DND-41 (cell line): ENCODE measurements at regions not wholly inside any gene's neighbourhood (a gene's known extent, or its start where the extent isn't known, plus 50 kb on each side); places are given as distances from the start of the nearest gene placed in this dataset.

ENCODE experiments used
- ATAC-seq: fragments of 200-7000 bp; cut with Tn5 transposase; 3 replicates; pipeline ENCODE4 v1.9.1; 2021; ENCODE audit warnings: low read depth; ENCODE audit not compliant: insufficient read depth
- DNase-seq: peaks from one replicate; pipeline ENCODE4 v3.0.0-alpha.2; 2020
- H2AFZ ChIP-seq: 2 replicates; pipeline ENCODE4 v1.6.0; 2012; ENCODE audit warnings: low read depth, low read length
- H3K27ac ChIP-seq: 2 replicates; pipeline ENCODE4 v1.5.1; 2012; ENCODE audit warnings: low read length, inconsistent platforms
- H3K27me3 ChIP-seq: fragments of 200-600 bp; sonication (generic); 2 replicates; pipeline ENCODE4 v1.6.0; 2012; ENCODE audit warnings: low read length, mild to moderate bottlenecking, inconsistent platforms; ENCODE audit not compliant: insufficient read depth, poor library complexity
- H3K36me3 ChIP-seq: 2 replicates; pipeline ENCODE4 v1.5.1; 2012; ENCODE audit warnings: low read length, inconsistent platforms; ENCODE audit not compliant: insufficient read depth
- H3K4me1 ChIP-seq: 2 replicates; pipeline ENCODE4 v1.5.1; 2012; ENCODE audit warnings: mild to moderate bottlenecking, low read length; ENCODE audit not compliant: insufficient read depth
- H3K4me2 ChIP-seq: 2 replicates; pipeline ENCODE4 v1.6.0; 2012; ENCODE audit warnings: mild to moderate bottlenecking, moderate library complexity, low read length, inconsistent platforms; ENCODE audit not compliant: insufficient read depth
- H3K4me3 ChIP-seq, 2 experiments: fragments of 200-600 bp in 1 of 2; shearing (Covaris generic) in 1 of 2; 2 replicates each; pipeline ENCODE4 v1.5.1; 2012 to 2016; ENCODE audit warnings: inconsistent platforms in 2 of 2, low read length in 2 of 2, mild to moderate bottlenecking in 2 of 2, low read depth in 1 of 2, moderate library complexity in 1 of 2
- H3K79me2 ChIP-seq: 2 replicates; pipeline ENCODE4 v1.6.0; 2012; ENCODE audit warnings: low read length, inconsistent platforms; ENCODE audit not compliant: insufficient read depth
- H3K9ac ChIP-seq: 2 replicates; pipeline ENCODE4 v1.6.0; 2012; ENCODE audit warnings: low read depth, mild to moderate bottlenecking, inconsistent platforms, low read length, moderate library complexity
- H3K9me3 ChIP-seq: 2 replicates; pipeline ENCODE4 v1.5.1; 2012; ENCODE audit warnings: low read length, moderate library complexity, mild to moderate bottlenecking, inconsistent platforms; ENCODE audit not compliant: insufficient read depth, severe bottlenecking
- H4K20me1 ChIP-seq: 2 replicates; pipeline ENCODE4 v1.6.0; 2012; ENCODE audit warnings: low read length; ENCODE audit not compliant: insufficient read depth
- CTCF ChIP-seq: IDR thresholded peaks from 2 replicates; pipeline ENCODE4 v1.5.1; 2012; ENCODE audit warnings: borderline replicate concordance, low read length, moderate library complexity, mild to moderate bottlenecking; ENCODE audit not compliant: poor library complexity, severe bottlenecking; ENCODE audit errors: extremely low read depth
- EZH2 ChIP-seq: IDR thresholded peaks from 3 replicates; pipeline ENCODE4 v1.6.1; 2012; ENCODE audit warnings: borderline replicate concordance, low read depth, mild to moderate bottlenecking, moderate library complexity, low read length, inconsistent platforms; ENCODE audit not compliant: severe bottlenecking

DNA sequence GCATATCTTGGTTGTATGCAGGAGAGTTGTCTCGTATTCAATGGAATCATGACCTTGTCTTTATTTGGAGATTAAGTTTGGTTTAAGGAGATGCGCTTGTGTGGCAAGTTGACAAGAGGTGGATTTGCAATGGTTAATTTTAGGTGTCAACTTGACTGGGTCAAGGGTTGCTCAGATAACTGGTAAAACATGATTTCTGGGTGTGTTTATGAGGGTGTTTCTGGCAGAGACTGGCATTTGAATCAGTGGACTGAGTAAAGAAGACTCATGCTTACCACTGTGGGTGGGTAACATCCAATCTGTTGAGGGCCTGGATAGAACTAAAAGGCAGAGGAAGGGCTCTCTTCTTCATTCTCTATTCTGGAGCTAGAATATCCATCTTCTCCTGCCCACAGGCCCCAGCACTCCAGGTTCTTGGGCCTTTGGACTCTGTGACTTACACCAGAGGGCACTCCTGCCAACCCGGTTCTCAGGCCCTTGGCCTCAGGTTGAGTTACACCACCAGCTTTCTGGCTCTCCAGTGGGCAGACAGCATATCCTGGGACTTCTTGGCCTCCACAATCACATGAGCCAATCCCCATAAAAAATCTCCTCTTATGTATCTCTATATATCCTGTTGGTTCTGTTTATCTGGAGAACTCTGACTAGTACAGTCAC is 141.5 kb upstream of the ARID2 start:
- H2AFZ ChIP-seq = no peak overlapping the region
- H3K27ac ChIP-seq = no peak overlapping the region
- no peaks in the 10 kb centered on the region for H3K4me1 ChIP-seq
- no peak overlapping the region for H3K4me2 ChIP-seq
- H3K36me3 ChIP-seq = no peaks in the 10 kb centered on the region
- TF ChIP-seq CTCF (no peak), EZH2 (no peak)
- H3K79me2 ChIP-seq = no peaks in the 10 kb centered on the region
- DNase-seq = no peak
- no peak; the same call in 2 of the 3 replicates for ATAC-seq
- H3K9me3 ChIP-seq = peaks cover 2% of the 10 kb centered on the region
- no peak overlapping the region for H3K9ac ChIP-seq
- no peaks in the 10 kb centered on the region for H3K27me3 ChIP-seq
- H3K4me3 ChIP-seq = no peak overlapping the region
- H4K20me1 ChIP-seq = no peaks in the 10 kb centered on the region

GRCh38 chr12:45590646-45591045 is 138.9 kb upstream of the ARID2 start:
- H2AFZ ChIP-seq = no peak overlapping the region
- no peak overlapping the region for H3K4me3 ChIP-seq
- H3K4me1 ChIP-seq = no peaks in the 10 kb centered on the region
- H3K27me3 ChIP-seq = no peaks in the 10 kb centered on the region
- peaks cover 2% of the 10 kb centered on the region for H3K9me3 ChIP-seq
- no peaks in the 10 kb centered on the region for H3K79me2 ChIP-seq
- TF ChIP-seq CTCF = no peak
- no peak for TF ChIP-seq EZH2
- no peak overlapping the region for H3K9ac ChIP-seq
- H3K36me3 ChIP-seq = no peaks in the 10 kb centered on the region
- H3K4me2 ChIP-seq = no peak overlapping the region
- ATAC-seq = no peak
- no peak overlapping the region for H3K27ac ChIP-seq
- H4K20me1 ChIP-seq = no peaks in the 10 kb centered on the region
- DNase-seq = no peak

GRCh38 chr12:45591635-45592034 is 137.9 kb upstream of the ARID2 start:
- no peak overlapping the region for H2AFZ ChIP-seq
- no peak overlapping the region for H3K27ac ChIP-seq
- H3K27me3 ChIP-seq = no peaks in the 10 kb centered on the region
- ATAC-seq (no peak), DNase-seq (no peak)
- no peak overlapping the region for H3K4me2 ChIP-seq
- H3K79me2 ChIP-seq = no peaks in the 10 kb centered on the region
- no peaks in the 10 kb centered on the region for H3K36me3 ChIP-seq
- H3K4me3 ChIP-seq = no peak overlapping the region
- no peaks in the 10 kb centered on the region for H3K9me3 ChIP-seq
- TF ChIP-seq CTCF (no peak), EZH2 (no peak)
- no peaks in the 10 kb centered on the region for H3K4me1 ChIP-seq
- no peaks in the 10 kb centered on the region for H4K20me1 ChIP-seq
- no peak overlapping the region for H3K9ac ChIP-seq
